Upper lobe of left lung (tissue), 4 donors: ENCODE measurements at regions not wholly inside any gene's neighbourhood (a gene's known extent, or its start where the extent isn't known, plus 50 kb on each side); places are given as distances from the start of the nearest gene placed in this dataset.
A peak's percentile ranks its signal among the peaks of the same experiment; 100 is the strongest.

Experiments
- CTCF ChIP-seq, 6 experiments: fragments of 450-650 bp in 4 of 6; fragments of 200-600 bp in 2 of 6; sonication (generic) in 2 of 6; IDR thresholded peaks; one replicate each; pipeline ENCODE4 v1.5.1; 2016 to 2019; ENCODE audit warnings: antibody characterized with exemption in 6 of 6
- EP300 ChIP-seq, 4 donors: sonication (generic); formaldehyde crosslinking; IDR thresholded peaks; one replicate each; pipeline ENCODE4 v1.5.1; 2017; ENCODE audit warnings: antibody characterized with exemption in 4 of 4, control low read depth in 2 of 4
- POLR2A ChIP-seq, 4 donors: fragments of 450-650 bp; IDR thresholded peaks; one replicate each; pipeline ENCODE4 v1.5.1; 2016 to 2017; ENCODE audit warnings: antibody characterized with exemption in 4 of 4, mild to moderate bottlenecking in 2 of 4

GRCh38 chrX:131734621-131735020, 190.7 kb downstream of the OR13H1 start:
- TF ChIP-seq POLR2A (IDR thresholded peaks at IDR 0.05): no peak
- peak in 2 of 6 experiments; percentile 48 to 58 for TF ChIP-seq CTCF (IDR thresholded peaks at IDR 0.05)
- TF ChIP-seq EP300 (IDR thresholded peaks at IDR 0.05): no peak
